ENCODE measurements at regions not wholly inside any gene's neighbourhood (a gene's known extent, or its start where the extent isn't known, plus 50 kb on each side); places are given as distances from the start of the nearest gene placed in this dataset.

DNA sequence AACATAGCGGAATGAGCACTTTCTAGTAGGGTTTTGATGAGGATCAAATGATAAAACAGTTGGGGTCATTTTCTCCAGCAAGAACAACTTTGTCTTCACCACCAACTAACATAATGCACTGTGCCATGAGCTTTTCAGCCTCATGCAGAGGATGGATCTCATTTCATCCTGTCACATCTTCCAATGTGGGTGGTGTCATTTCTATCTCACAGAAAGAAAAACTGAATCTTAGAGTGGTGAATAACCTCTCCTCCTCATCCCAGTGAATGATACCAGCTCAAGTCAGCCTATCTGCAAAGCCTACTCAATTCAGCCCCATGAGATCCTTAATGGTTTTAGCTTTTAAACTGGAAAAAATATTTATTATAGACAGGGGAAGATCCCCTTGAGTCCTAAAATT lies 1147.2 kb downstream of the VRK1 start:
- ATAC-seq (ENCODE audit: low FRiP score) (no peak), DNase-seq (ENCODE audit: low spot score) (no peak)
- TF ChIP-seq, protein P1, sequence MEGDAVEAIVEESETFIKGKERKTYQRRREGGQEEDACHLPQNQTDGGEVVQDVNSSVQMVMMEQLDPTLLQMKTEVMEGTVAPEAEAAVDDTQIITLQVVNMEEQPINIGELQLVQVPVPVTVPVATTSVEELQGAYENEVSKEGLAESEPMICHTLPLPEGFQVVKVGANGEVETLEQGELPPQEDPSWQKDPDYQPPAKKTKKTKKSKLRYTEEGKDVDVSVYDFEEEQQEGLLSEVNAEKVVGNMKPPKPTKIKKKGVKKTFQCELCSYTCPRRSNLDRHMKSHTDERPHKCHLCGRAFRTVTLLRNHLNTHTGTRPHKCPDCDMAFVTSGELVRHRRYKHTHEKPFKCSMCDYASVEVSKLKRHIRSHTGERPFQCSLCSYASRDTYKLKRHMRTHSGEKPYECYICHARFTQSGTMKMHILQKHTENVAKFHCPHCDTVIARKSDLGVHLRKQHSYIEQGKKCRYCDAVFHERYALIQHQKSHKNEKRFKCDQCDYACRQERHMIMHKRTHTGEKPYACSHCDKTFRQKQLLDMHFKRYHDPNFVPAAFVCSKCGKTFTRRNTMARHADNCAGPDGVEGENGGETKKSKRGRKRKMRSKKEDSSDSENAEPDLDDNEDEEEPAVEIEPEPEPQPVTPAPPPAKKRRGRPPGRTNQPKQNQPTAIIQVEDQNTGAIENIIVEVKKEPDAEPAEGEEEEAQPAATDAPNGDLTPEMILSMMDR (IDR thresholded peaks at IDR 0.05): no peak

DNA sequence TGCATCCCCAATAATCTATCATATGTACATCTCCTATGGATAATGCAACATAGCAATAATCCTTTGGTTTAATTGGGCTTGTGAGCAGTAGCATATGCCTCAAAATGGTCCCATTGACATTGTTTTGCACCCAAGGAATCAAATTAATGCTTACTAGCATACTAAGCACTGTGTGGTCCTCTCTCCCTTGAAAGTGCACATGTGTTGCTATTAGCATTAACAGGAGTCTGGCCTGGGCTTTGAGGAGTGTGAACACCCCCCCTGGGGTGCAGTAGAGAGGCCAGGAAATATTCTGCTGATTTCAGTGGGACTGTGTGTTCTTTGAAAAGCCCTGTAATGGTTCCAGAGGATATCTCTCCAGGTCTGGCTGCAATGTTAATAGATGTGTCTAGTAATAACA lies 1148.4 kb downstream of the VRK1 start:
- TF ChIP-seq, protein P1 (IDR thresholded peaks at IDR 0.05): no peak
- ATAC-seq (ENCODE audit: low FRiP score): no peak

GRCh38 chr14:97946240-97946639 lies 1149.1 kb downstream of the VRK1 start:
- DNase-seq (ENCODE audit: low spot score) (no peak), ATAC-seq (ENCODE audit: low FRiP score) (no peak)
- TF ChIP-seq, protein P1 (IDR thresholded peaks at IDR 0.05): no peak

More for the DNA sequence above, 1148.4 kb downstream of the VRK1 start:
- no peak for DNase-seq (ENCODE audit: low spot score)

- TF ChIP-seq, protein P1 (IDR thresholded peaks at IDR 0.05): no peak
- DNase-seq (ENCODE audit: low spot score): no peak
- no peak for ATAC-seq (ENCODE audit: low FRiP score)
These were observed 1149.5 kb downstream of the VRK1 start for GRCh38 chr14:97946641-97947040.

- no peak for ATAC-seq (ENCODE audit: low FRiP score)
- DNase-seq (ENCODE audit: low spot score): no peak
These were observed 1151.7 kb downstream of the VRK1 start for GRCh38 chr14:97948841-97949240.

GRCh38 chr14:97956581-97957340 lies 1159.6 kb downstream of the VRK1 start:
- ATAC-seq (ENCODE audit: low FRiP score) (no peak), DNase-seq (ENCODE audit: low spot score) (no peak)
- TF ChIP-seq, protein P1 (IDR thresholded peaks at IDR 0.05): no peak

More at GRCh38 chr14:97948841-97949240, 1151.7 kb downstream of the VRK1 start:
- TF ChIP-seq, protein P1 (IDR thresholded peaks at IDR 0.05): no peak

GRCh38 chr14:97959251-97959650 lies 1162.1 kb downstream of the VRK1 start:
- DNase-seq (ENCODE audit: low spot score): no peak
- TF ChIP-seq, protein P1 (IDR thresholded peaks at IDR 0.05): no peak
- no peak for ATAC-seq (ENCODE audit: low FRiP score)

All from omental fat pad (tissue), 3 donors.